ENCODE measurements at regions not wholly inside any gene's neighbourhood (a gene's known extent, or its start where the extent isn't known, plus 50 kb on each side); places are given as distances from the start of the nearest gene placed in this dataset.

DNA sequence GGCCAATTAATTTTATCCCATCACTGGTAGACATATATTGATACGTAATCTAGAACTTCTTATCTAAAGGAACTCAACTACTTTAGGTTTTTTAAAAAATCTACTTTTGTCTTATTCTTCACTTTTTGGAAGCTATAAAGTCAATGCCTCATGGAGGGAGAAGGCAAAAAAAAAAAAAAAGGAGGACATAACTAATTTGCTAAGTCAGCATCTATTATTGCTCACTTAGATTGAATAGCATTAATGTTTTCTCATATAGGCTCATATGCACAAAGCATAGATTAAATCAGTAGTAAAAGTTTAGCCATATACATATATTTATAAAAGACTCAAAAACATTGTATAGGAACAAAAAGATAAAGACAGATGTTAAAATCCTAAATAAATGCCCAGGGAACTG, 179.3 kb upstream of the DGKB start:
- no peak overlapping the region for H3K4me3 ChIP-seq (ENCODE audit: low read depth, low read length, poor library complexity, severe bottlenecking)
- no peak for TF ChIP-seq EZH2phosphoT487 (IDR thresholded peaks at IDR 0.05; ENCODE audit: borderline replicate concordance, low read depth, low read length)
- TF ChIP-seq, protein P1, sequence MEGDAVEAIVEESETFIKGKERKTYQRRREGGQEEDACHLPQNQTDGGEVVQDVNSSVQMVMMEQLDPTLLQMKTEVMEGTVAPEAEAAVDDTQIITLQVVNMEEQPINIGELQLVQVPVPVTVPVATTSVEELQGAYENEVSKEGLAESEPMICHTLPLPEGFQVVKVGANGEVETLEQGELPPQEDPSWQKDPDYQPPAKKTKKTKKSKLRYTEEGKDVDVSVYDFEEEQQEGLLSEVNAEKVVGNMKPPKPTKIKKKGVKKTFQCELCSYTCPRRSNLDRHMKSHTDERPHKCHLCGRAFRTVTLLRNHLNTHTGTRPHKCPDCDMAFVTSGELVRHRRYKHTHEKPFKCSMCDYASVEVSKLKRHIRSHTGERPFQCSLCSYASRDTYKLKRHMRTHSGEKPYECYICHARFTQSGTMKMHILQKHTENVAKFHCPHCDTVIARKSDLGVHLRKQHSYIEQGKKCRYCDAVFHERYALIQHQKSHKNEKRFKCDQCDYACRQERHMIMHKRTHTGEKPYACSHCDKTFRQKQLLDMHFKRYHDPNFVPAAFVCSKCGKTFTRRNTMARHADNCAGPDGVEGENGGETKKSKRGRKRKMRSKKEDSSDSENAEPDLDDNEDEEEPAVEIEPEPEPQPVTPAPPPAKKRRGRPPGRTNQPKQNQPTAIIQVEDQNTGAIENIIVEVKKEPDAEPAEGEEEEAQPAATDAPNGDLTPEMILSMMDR (conservative IDR thresholded peaks at IDR 0.05; ENCODE audit: low read length) = no peak
- no peak overlapping the region for H3K4me2 ChIP-seq (ENCODE audit: low read length)
- no peaks in the 10 kb centered on the region for H3K4me1 ChIP-seq (ENCODE audit: insufficient read depth, low read length, poor library complexity, severe bottlenecking)
- H4K20me1 ChIP-seq (ENCODE audit: insufficient read depth, low read length) = no peaks in the 10 kb centered on the region
- H2AFZ ChIP-seq (ENCODE audit: low read length) = no peak overlapping the region
- H3K36me3 ChIP-seq (ENCODE audit: insufficient read depth, low read length) = no peaks in the 10 kb centered on the region
- no peak for DNase-seq (ENCODE audit: low spot score)
- no peak overlapping the region for H3K27ac ChIP-seq (ENCODE audit: low read depth, low read length, poor library complexity, severe bottlenecking)
- POLR2A ChIA-PET = interaction anchor here (0.6 to 0.7 kb wide), 4 partner anchors 34 to 1558 kb away, joined by 3 to 4 read pairs (median 4); no protein-coding TSS in a partner anchor
- no peaks in the 10 kb centered on the region for H3K9me3 ChIP-seq (ENCODE audit: low read length)
- no TSS peak for BruUV-seq (replicated peaks)
- intact Hi-C loops (cut with micrococcal nuclease; ENCODE audit: unreplicated experiment) = no loop called here
- H3K9me2 ChIP-seq (ENCODE audit: insufficient read depth, low read length) = no peaks in the 10 kb centered on the region
- CTCF ChIA-PET (ENCODE audit: unreplicated experiment) = no interaction called here
- H3K79me2 ChIP-seq (ENCODE audit: insufficient read depth, low read depth, low read length) = no peaks in the 10 kb centered on the region

DNA sequence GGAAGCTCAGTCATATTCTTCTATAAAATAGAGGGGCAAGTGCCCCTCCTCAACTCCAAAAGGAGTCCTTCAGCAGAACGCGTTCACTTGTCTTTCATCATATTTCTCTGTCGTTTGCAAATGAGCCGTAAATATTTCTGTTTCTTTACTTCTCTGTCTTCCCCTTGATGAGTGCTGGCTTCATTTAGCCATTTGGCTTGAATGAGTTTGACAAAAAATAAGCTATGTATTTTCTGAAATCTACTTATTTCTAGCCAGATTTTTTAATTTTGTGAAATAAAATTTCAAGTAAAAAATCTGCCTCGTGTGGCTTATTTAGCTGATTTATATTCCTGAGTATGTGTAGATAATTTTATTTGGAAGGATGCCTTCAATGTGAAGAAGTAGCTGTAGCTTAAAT, 170.8 kb upstream of the DGKB start:
- no peak overlapping the region for H3K4me2 ChIP-seq (ENCODE audit: low read length)
- CTCF ChIA-PET (ENCODE audit: unreplicated experiment) = no interaction called here
- no peaks in the 10 kb centered on the region for H3K9me3 ChIP-seq (ENCODE audit: low read length)
- no peak overlapping the region for H3K4me3 ChIP-seq (ENCODE audit: low read depth, low read length, poor library complexity, severe bottlenecking)
- DNase-seq (ENCODE audit: low spot score) = no peak
- H2AFZ ChIP-seq (ENCODE audit: low read length) = no peak overlapping the region
- no peaks in the 10 kb centered on the region for H3K4me1 ChIP-seq (ENCODE audit: insufficient read depth, low read length, poor library complexity, severe bottlenecking)
- BruUV-seq (replicated peaks) = no TSS peak
- H3K27ac ChIP-seq (ENCODE audit: low read depth, low read length, poor library complexity, severe bottlenecking) = no peak overlapping the region
- H3K79me2 ChIP-seq (ENCODE audit: insufficient read depth, low read depth, low read length) = no peaks in the 10 kb centered on the region
- no peaks in the 10 kb centered on the region for H3K9me2 ChIP-seq (ENCODE audit: insufficient read depth, low read length)
- H3K36me3 ChIP-seq (ENCODE audit: insufficient read depth, low read length) = no peaks in the 10 kb centered on the region
- TF ChIP-seq EZH2phosphoT487 (IDR thresholded peaks at IDR 0.05; ENCODE audit: borderline replicate concordance, low read depth, low read length) = no peak
- TF ChIP-seq, protein P1 (conservative IDR thresholded peaks at IDR 0.05; ENCODE audit: low read length) = no peak
- no peaks in the 10 kb centered on the region for H4K20me1 ChIP-seq (ENCODE audit: insufficient read depth, low read length)
- intact Hi-C loops (cut with micrococcal nuclease; ENCODE audit: unreplicated experiment) = no loop called here
- POLR2A ChIA-PET = interaction anchor here (0.8 kb wide), 1 partner anchor 18 kb away, joined by 3 read pairs; no protein-coding TSS in a partner anchor

DNA sequence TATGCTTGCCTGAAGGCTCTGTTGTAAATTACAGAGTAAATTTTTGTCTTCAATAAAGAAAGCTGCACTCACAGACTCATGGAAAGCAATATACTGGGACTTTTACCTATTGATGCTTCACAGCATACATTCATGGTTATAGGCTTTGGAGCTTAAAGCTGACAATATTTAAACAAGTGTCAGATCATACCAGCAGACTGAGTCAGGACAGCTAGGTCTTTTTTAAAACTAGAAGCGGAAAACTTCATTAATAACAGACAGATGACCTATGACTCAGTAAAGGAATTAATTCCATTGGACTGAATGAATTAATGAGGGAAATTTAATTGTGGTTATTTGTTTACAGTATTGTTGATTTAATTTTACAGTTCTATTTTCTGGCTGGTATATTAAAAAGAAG, 165.8 kb upstream of the DGKB start:
- no TSS peak for BruUV-seq (replicated peaks)
- no peaks in the 10 kb centered on the region for H3K79me2 ChIP-seq (ENCODE audit: insufficient read depth, low read depth, low read length)
- no peaks in the 10 kb centered on the region for H3K9me3 ChIP-seq (ENCODE audit: low read length)
- no peak overlapping the region for H3K27ac ChIP-seq (ENCODE audit: low read depth, low read length, poor library complexity, severe bottlenecking)
- H3K4me3 ChIP-seq (ENCODE audit: low read depth, low read length, poor library complexity, severe bottlenecking) = no peak overlapping the region
- TF ChIP-seq EZH2phosphoT487 (IDR thresholded peaks at IDR 0.05; ENCODE audit: borderline replicate concordance, low read depth, low read length) = no peak
- TF ChIP-seq, protein P1 (conservative IDR thresholded peaks at IDR 0.05; ENCODE audit: low read length) = no peak
- H3K36me3 ChIP-seq (ENCODE audit: insufficient read depth, low read length) = no peaks in the 10 kb centered on the region
- no peaks in the 10 kb centered on the region for H4K20me1 ChIP-seq (ENCODE audit: insufficient read depth, low read length)
- intact Hi-C loops (cut with micrococcal nuclease; ENCODE audit: unreplicated experiment) = no loop called here
- no peak overlapping the region for H2AFZ ChIP-seq (ENCODE audit: low read length)
- no peak overlapping the region for H3K4me2 ChIP-seq (ENCODE audit: low read length)
- no peak for DNase-seq (ENCODE audit: low spot score)
- ChIA-PET POLR2A (interaction anchor here (1.1 kb wide), 1 partner anchor 17 kb away, joined by 3 read pairs; no protein-coding TSS in a partner anchor), CTCF (ENCODE audit: unreplicated experiment) (no interaction called here)
- no peaks in the 10 kb centered on the region for H3K4me1 ChIP-seq (ENCODE audit: insufficient read depth, low read length, poor library complexity, severe bottlenecking)
- H3K9me2 ChIP-seq (ENCODE audit: insufficient read depth, low read length) = no peaks in the 10 kb centered on the region

Measured in OCI-LY7 (cell line).